HG03025 (cell line): ENCODE measurements at regions not wholly inside any gene's neighbourhood (a gene's known extent, or its start where the extent isn't known, plus 50 kb on each side); places are given as distances from the start of the nearest gene placed in this dataset.
"Not testable (repeated sequence)": the region's sequence is repeated elsewhere in the genome, so short reads cannot be mapped to it uniquely, and the experiment has no call there.

ENCODE experiments used
- ATAC-seq: cut with Tn5 transposase; IDR thresholded peaks from one replicate; pipeline ENCODE4 v1.9.1; 2021; ENCODE audit warnings: mild to moderate bottlenecking, moderate library complexity; ENCODE audit not compliant: unreplicated experiment, low FRiP score

DNA sequence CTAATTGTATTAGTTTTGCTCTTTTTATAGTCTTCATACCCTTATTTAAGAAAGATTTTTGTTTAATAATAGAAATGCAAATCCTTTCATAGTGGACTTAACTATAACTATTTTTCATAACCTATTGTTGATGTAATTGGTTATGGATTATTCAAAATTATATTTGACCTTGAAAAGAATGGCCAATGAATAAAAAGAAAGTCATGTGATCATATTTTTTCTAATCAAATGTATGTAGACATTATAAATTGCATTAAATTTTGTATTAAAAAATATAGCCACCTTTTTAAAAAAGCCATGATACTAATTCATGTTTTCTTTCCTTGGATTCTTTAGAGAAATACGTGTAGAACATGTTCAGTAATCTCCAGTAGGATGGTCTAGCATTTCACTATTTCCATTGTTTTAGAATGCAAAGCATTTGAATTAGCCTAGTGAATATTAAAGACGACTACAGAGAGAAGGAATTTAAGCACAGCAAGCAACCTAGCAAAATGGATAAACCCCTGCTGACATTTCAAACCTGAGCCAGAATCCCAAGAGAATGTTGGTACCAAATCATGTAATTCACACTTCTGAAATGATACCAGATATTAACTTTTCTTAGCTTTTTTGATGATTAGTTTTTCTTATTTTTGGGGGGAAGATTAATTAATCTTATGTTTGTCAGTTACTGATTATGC is 1297.4 kb upstream of the MIR17HG start:
- no peak for ATAC-seq

DNA sequence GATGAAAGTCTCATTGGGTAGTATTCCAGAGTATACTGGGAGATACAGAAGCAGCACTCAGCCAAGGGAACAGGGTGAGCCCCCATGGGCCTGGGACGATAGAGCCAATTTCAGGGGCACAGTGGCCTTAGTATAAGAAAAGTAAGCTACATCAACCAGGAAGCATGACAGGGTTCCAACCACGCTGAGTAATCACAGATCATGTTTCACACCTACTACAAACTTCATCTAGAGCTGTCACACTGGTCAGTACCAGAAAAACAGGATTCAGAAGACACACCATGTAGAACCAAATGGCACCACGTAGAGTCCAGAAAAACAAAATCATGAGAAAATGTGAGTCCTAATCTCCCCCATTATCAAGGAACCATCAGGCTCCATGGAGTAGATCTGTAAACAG is 1292.4 kb upstream of the MIR17HG start:
- no peak for ATAC-seq

DNA sequence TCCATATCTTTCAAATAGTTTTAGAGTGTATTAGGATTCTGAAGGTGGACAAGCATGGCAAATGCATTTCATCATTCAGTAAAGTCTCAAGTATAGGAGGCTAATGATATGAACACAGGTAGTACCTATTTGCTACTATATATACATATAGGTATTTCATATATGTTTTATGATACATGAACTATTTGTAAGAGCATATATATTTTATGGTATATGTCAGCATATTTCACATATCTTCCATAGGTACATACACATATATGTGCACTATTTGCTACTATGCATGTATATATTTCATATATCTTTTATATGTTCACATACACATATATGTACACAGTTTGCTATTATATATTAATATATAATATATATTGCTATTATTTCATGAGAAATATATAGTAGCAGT is 1291.7 kb upstream of the MIR17HG start:
- ATAC-seq, result no peak

DNA sequence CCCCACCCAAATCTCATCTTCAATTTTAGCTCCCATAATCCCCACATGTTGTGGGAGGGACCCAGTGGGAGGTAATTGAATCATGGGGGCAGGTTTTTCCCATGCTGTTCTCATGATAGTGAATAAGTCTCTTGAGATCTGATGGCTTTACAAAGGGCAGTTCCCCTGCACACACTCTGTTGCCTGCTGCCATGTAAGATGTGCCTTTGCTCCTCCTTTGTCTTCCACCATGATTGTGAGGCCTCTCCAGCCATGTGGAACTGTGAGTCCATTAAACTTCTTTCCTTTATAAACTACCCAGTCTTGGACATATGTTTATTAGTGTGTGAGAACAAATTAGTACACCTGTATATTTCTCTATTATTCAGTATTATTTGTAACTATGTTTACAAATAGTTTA is 1283.3 kb upstream of the MIR17HG start:
- ATAC-seq, result not testable (repeated sequence)

DNA sequence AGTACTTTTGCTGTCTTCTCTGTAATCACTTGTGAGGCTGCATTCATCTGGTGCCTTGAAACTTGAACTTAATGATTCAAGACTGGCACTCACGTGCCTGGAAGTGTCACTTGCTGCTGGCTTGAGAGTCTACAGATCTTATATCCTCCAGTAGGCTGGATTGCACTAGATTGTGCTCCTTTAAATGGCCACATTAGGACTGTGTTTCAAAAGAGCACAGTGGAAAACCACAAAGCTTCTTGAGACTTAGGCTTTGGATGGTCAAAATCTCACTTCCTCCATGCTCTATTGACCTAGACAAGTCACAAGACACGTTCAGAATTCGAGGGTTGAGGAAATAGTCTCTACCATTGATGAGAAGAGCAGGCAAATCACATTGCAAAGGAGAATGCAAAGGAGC is 1278.8 kb upstream of the MIR17HG start:
- ATAC-seq, result no peak

DNA sequence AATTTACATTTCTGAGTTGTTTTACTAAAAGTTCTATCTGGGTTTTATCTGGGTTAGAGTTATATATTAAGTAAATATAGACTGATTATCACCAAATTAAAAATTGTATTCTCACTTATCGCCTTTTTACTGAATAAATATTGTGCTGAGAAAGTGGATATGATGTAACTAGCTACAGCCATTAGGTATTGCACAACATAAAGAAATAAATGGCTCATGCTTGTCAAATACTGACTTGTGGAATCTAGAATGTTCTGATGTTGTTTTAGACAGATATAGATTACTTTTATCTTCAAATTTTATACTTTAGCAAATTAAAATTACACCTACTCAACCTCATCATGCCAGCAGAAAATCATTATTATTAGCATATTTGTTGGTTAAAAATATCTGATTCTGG is 1277.1 kb upstream of the MIR17HG start:
- no peak for ATAC-seq

DNA sequence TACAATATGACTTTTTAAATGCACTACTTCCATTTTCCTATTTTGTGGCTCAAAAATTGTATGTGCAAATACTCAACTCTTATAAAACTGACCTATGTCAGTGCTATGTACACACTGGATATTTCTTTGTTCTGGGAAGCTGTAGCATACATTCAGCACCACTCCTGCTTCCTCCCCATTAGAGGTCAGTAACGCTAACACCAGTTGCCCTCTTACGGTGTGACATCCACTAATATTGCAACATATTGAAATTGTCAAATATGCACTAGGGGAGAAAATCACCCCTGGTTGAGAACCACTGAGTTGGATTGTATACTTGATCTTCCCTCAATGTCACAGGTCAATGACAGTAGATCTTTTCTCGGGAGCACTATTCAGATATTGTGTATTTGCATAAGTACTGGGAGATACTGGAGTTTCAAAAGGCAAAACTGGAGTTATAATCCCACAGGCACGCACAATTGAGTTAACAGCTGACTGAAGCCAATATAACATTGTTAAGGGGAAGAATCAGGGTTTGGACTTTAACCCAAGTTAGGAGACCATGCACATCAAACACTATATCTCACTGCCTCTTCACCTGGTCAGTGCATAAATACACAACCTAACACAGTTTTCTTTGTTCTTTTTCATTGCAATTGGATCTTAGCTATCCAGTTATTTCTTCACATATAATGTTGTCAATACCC is 1276.5 kb upstream of the MIR17HG start:
- ATAC-seq, result no peak

DNA sequence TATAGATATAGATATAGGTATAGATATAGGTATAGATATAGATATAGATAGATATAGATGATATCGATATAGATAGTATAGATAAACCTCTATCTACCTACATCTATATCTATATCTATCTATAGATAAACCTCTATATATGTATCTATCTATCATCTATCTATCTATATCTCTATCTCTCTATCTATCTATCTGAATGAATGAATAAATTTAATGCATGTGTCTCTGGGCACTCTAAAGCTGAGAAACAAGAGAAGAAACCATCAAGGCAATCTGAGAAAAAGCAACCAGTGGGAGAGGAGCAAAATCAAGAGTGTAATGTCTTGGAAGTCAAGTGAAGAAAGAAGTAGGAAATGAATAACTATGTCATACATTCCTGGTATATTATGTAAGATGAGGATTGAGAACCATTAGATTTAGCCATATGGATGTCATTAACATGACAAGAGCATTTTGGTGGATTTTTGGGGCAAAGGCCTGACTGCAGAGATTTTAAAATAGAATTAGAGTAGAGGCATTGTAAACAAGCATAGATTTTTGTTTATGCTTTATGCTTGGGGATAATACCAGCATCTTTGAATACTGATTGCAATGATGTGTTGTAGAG is 1262.7 kb upstream of the MIR17HG start:
- ATAC-seq, result no peak

DNA sequence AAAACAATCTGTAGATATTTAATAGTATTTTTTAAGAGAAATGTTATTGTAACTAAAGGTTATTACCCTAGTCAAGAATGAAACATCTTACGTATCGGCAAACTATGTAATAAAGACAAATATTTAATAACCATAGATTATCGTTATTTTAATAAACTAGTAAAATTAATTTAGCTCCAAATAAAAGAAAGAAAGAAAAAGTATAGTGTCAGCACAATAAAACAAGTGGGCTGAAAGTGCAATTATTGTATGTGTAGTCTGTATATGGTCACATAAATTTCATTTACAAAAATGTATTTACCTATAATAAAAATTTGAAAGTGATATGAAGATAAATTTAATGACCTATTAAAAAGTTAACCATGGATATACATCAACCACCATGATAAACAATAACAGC is 1258.4 kb upstream of the MIR17HG start:
- ATAC-seq, result no peak

DNA sequence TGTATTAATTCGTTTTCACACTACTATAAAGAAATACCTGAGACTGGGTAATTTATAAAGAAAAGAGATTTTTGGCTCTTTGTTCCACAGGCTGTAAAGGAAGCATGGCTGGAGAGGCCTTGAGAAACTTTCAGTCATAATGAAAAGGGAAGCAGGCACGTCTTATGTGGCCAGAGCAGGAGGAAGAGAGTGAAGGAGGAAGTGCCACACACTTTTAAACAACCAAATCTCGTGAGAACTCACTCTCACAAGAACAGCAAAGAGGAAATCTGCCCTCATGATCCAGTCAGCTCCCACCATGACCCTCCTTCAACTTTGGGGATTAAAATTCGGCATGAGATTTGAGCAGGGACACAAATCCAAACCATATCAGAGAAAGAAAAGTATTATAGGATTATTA is 1255.9 kb upstream of the MIR17HG start:
- ATAC-seq, result no peak

DNA sequence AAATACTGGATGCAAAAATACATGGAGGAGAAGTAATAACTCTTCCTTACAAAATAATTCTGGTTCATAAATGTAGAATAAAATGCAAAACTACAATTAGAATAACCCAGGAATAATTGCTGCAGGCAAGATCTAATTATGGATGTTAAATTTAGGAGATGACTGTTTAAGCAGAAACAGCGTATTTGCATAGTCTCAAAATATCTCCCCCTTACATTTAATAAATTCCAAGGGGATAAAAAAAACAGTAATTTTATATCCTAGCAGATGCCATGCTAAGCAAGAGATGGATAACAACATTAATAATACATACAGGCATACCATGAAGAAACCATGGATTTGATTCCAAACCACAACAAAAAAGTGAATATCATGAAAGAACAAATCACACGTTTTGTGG is 1253.1 kb upstream of the MIR17HG start:
- no peak for ATAC-seq

DNA sequence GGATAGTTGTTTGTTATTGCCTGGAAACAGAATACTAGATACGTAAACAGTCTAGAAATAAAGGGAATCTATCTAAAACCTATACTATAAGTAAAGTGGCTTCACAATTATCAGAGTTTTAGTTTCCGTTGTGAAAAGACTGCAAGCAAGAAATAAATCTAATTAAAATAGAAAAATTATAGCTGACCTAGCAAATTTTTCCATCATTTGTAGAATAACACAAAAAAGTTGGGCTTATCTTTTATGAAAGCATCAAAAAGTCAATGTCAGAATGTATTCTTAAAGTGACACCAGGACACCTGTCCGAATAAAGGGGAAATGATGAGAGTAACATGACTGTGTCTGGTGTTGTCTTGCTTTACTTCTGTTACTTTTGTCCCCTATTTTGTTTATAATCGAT is 1248.9 kb upstream of the MIR17HG start:
- no peak for ATAC-seq

DNA sequence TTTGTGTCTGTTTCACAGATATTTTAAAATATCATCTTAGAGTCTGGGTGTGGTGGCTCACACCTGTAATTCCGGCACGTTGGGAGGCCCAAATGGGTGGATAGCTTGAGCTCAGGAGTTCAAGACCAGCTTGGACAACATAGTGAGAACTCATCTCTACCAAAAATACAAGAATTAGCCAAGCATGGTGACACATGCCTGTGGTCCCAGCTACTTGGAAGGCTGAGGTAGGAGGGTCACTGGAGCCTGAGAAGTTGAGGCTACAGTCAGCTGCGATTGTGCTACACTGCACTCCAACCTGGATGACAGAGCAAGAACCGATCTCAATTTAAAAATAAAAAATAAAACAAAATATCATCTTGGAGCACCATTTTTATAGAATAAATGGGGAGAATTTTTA is 1247.6 kb upstream of the MIR17HG start:
- ATAC-seq, result no peak

DNA sequence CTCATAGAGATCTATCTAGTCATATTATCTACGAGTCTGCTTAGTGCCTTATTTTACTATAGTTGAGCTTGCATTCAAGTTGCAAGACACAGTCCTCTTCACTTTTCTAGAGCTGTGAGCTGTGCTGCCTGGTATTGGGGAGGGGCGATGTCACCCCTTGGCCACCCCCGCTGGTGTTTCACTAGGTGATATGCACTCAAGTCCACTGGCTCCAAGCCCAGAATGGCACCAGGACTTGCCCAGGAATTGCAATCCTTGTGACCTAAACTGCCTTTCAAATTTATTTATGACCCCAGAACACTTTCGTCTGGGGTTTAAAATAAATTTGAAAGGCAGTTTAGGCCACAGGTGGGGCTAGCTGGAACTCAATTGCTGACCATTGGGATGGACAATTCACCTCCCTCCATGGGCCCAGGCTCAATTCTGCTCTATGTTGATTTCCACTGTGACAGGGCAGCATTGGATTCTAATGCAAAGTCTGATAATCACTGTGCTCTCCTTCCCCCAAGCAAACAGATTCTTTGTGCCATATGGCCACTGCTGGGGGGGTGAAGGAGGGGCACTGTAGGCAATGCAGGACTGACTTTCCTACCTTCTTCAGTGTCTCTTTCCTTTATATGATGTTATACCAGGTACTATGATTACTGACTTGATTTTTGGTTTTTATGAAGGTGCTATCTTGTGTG is 1244.2 kb upstream of the MIR17HG start:
- no peak for ATAC-seq

DNA sequence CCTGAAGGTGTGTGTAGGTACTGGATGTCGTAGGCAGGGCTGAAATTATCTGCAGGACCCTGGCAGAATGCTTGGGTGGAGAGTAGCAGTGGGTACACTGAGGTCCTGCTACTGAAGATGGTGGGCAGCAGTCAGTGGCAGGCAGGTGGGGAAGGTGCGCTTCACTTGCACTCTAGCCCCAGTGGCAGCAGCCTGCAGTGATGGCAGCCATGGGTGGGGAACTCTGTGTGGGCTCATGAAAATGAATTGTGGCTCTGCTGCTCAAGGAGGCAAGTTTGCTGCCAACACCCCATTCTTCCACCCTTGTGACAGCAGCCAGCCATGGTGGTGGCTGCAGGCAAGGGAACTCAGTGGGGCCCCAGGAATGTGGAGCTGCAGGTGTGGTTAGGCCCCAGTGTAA is 1242.7 kb upstream of the MIR17HG start:
- no peak for ATAC-seq

DNA sequence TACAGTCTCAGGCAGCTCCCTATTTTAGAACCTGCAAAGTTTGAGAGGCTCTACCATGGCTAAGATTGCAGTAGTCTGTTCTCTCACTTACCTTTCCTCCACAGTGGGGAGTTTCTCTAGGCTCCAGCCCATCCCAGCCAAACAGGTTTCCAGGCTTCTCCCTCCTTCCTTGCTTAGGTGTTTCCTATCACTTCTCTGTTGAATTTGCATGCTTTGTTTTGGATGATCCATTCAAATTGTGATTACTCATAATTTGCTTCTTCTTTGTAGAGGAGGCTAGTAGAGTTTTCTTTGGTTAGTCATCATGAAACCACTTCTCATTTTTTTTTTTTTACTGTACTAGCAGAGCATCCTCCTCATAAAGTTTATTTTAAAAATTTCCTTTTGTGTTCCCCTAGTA is 1242.2 kb upstream of the MIR17HG start:
- ATAC-seq, result no peak

DNA sequence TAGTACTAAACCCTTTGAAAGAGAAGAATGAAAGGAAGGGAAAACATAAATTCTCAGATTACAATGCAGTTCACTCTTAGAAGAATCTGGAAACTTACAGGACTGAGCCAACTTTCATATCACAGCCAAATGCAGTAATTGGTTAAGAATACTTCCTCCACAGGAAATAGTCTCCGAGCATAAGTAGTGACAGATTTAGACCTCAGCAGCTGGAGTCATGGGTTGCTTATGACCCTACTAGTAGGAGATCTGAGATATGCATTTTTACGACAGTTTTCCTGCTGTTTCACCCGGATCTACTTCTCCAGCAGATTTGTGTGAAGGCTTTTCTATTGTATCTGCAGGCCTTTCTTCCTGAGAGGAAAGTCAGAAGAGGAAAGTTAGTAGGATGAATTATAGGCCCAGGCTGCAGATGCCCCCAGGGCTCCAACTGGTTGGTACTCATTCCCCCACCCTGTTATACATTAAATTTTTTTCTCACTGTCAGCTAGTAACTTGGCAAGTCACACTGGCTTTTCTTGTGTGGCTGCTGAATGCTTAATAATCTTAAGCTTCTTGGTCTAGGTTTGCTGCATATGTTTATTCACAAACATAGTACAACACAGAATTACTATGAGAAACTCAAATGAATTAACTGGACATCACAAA is 1241.5 kb upstream of the MIR17HG start:
- no peak for ATAC-seq

DNA sequence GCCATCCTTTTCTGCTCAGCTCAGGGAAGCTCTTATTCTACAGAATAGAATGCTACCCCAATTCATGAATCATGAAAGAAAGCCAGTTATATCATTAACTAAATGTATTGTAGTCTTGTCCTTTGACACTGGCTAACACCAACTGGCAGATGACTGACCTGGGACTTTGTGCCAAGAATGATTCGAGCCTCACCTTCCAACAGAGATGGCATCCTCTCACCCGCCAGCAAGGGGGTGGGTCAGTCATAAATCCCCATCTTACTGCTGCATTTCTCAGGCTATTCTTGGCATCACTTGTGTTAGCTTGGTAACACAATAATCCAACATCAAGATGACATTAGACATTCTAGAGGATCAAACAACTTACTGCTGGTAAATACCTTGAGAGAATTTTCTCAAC is 1239.8 kb upstream of the MIR17HG start:
- ATAC-seq, result no peak

DNA sequence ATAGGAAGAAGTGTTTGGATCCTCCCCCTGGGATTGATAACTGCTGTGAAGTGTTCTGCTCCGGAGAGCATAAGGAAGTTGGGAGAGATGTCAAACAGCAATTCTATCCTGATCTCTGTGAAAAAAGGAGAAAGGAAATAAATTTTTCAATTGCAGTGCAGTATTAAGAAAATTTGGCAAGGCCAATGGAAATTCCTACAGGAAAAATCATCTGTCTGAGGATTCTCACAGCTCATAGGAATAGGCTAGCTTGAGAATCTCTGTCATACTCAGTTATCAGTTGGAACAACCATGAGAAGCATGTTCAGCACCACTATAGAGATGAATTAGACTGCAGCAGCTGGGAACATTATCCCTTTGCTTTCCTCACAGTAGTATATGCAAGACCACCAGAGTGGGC is 1238.9 kb upstream of the MIR17HG start:
- ATAC-seq, result no peak

DNA sequence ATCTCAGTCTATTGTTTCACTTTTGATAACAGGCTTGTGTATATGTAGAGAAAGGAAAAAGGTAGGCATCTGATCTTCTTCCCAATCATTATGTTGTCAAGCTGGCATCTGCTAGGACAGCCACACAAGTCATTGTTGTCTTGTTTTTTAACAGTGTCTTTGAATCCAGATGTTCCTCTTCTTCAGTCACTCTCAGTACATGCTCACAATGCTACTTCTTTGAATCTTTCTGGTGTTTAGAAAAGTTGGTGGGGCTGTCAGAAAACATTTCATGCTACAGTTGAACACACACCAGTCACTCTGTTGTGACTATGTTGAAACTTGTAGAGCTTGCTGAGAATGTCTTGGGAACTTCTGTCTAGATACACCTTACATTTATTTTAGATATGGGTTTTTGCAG is 1231.4 kb upstream of the MIR17HG start:
- no peak for ATAC-seq

DNA sequence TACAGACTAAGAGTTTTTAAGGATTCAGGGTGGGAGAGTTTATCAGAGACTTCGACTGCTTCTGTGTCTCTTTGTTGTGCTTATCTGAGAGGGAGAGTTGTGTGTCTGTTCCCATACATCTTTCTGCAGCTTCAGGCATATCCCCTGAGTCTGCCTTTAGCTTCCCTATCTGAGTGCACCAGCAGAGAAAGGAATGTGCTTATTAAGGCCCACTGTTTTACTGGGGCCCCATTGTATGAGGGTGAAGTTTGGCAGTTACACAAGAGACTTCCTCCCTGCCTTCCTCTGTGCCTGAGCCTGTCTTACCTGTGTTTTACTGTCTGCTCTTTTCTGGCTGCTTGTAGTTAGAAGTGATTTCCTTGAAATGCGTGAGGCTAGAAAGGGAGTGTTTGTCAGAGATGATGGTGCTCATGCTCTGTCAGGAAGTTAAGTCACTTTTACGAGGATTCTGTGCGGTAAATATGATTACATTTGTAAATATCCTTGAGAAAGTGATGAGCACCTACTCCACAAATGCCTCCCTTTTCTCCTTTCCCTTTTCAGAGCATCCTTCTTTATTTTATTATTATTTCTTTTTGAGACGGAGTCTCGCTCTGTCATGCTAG is 1228.9 kb upstream of the MIR17HG start:
- no peak for ATAC-seq
